Ectodermal cell (in vitro differentiated cells): ENCODE measurements at regions not wholly inside any gene's neighbourhood (a gene's known extent, or its start where the extent isn't known, plus 50 kb on each side); places are given as distances from the start of the nearest gene placed in this dataset.

Source experiments
- H3K27ac ChIP-seq: 2 replicates; pipeline ENCODE4 v1.7.0; 2013; ENCODE audit warnings: mild to moderate bottlenecking, low read depth, low read length; ENCODE audit not compliant: insufficient read depth, poor library complexity, severe bottlenecking
- H3K27me3 ChIP-seq: 2 replicates; pipeline ENCODE4 v1.7.0; 2013; ENCODE audit warnings: mild to moderate bottlenecking, low read length; ENCODE audit not compliant: insufficient read depth, control insufficient read depth, poor library complexity, severe bottlenecking
- H3K36me3 ChIP-seq: one replicate; pipeline ENCODE4 v1.7.0; 2013; ENCODE audit warnings: low read length; ENCODE audit not compliant: control insufficient read depth, insufficient read depth
- H3K4me1 ChIP-seq: one replicate; pipeline ENCODE4 v1.7.0; 2013; ENCODE audit warnings: low read length; ENCODE audit not compliant: control insufficient read depth, insufficient read depth
- H3K4me3 ChIP-seq: 2 replicates; pipeline ENCODE4 v1.7.0; 2013; ENCODE audit warnings: low read depth, low read length, control low read depth; ENCODE audit not compliant: insufficient read depth
- H3K9me3 ChIP-seq: 2 replicates; pipeline ENCODE4 v1.7.0; 2013; ENCODE audit warnings: mild to moderate bottlenecking, low read length, moderate library complexity; ENCODE audit not compliant: control insufficient read depth
- WGBS, 2 experiments: methylation state at CpG; one replicate each; pipeline ENCODE4 v1.1.7; 2013; ENCODE audit warnings: missing lambda C conversion rate in 2 of 2; 5-methylcytosine and 5-hydroxymethylcytosine counted together

- Histone ChIP-seq H3K36me3 (no peaks in the 10 kb centered on the region), H3K4me3 (no peak overlapping the region), H3K27ac (no peak overlapping the region), H3K27me3 (no peaks in the 10 kb centered on the region), H3K4me1 (peaks cover 4% of the 10 kb centered on the region), H3K9me3 (no peaks in the 10 kb centered on the region)
- 82 to 86% methylated on average over 7 of the region's 7 CpGs for WGBS, 2 experiments
Observed at GRCh38 chr4:14621731-14622463, 380.4 kb upstream of the CPEB2 start.

GRCh38 chr4:14627038-14627437, 375.2 kb upstream of the CPEB2 start:
- no peaks in the 10 kb centered on the region for H3K4me1 ChIP-seq
- no peak overlapping the region for H3K27ac ChIP-seq
- H3K27me3 ChIP-seq = no peaks in the 10 kb centered on the region
- H3K9me3 ChIP-seq = no peaks in the 10 kb centered on the region
- H3K4me3 ChIP-seq = no peak overlapping the region
- 91 to 92% methylated on average over 5 of the region's 5 CpGs for WGBS, 2 experiments
- H3K36me3 ChIP-seq = no peaks in the 10 kb centered on the region

GRCh38 chr4:14631806-14632440, 370.4 kb upstream of the CPEB2 start:
- H3K4me3 ChIP-seq = no peak overlapping the region
- no peaks in the 10 kb centered on the region for H3K9me3 ChIP-seq
- H3K4me1 ChIP-seq = no peaks in the 10 kb centered on the region
- no peaks in the 10 kb centered on the region for H3K36me3 ChIP-seq
- H3K27me3 ChIP-seq = no peaks in the 10 kb centered on the region
- no peak overlapping the region for H3K27ac ChIP-seq

- Histone ChIP-seq H3K27ac (no peak overlapping the region), H3K36me3 (no peaks in the 10 kb centered on the region), H3K4me1 (no peaks in the 10 kb centered on the region), H3K9me3 (no peaks in the 10 kb centered on the region), H3K27me3 (no peaks in the 10 kb centered on the region), H3K4me3 (no peak overlapping the region)
Observed at GRCh38 chr4:14636563-14636962, 365.7 kb upstream of the CPEB2 start.

- no peak overlapping the region for H3K4me3 ChIP-seq
- H3K27ac ChIP-seq = no peak overlapping the region
- 88 to 89% methylated on average over 1 of the region's 1 CpG for WGBS, 2 experiments
- no peaks in the 10 kb centered on the region for H3K27me3 ChIP-seq
- H3K36me3 ChIP-seq = no peaks in the 10 kb centered on the region
- H3K9me3 ChIP-seq = no peaks in the 10 kb centered on the region
- H3K4me1 ChIP-seq = no peaks in the 10 kb centered on the region
Observed at GRCh38 chr4:14640476-14640875, 361.8 kb upstream of the CPEB2 start.

- 94 to 100% methylated on average over 2 of the region's 2 CpGs for WGBS, 2 experiments
- no peak overlapping the region for H3K27ac ChIP-seq
- H3K4me3 ChIP-seq = no peak overlapping the region
- no peaks in the 10 kb centered on the region for H3K9me3 ChIP-seq
- no peaks in the 10 kb centered on the region for H3K36me3 ChIP-seq
- H3K27me3 ChIP-seq = no peaks in the 10 kb centered on the region
- no peaks in the 10 kb centered on the region for H3K4me1 ChIP-seq
Observed at GRCh38 chr4:14641871-14642270, 360.4 kb upstream of the CPEB2 start.

GRCh38 chr4:14644580-14645282, 357.6 kb upstream of the CPEB2 start:
- Histone ChIP-seq H3K36me3 (no peaks in the 10 kb centered on the region), H3K9me3 (no peaks in the 10 kb centered on the region), H3K27me3 (no peaks in the 10 kb centered on the region), H3K4me1 (no peaks in the 10 kb centered on the region), H3K27ac (no peak overlapping the region), H3K4me3 (no peak overlapping the region)
- WGBS, 2 experiments = 95 to 96% methylated on average over 5 of the region's 5 CpGs

GRCh38 chr4:14646831-14647230, 355.4 kb upstream of the CPEB2 start:
- WGBS, 2 experiments = 98 to 100% methylated on average over 1 of the region's 1 CpG
- Histone ChIP-seq H3K4me1 (no peaks in the 10 kb centered on the region), H3K4me3 (no peak overlapping the region), H3K27ac (no peak overlapping the region), H3K36me3 (no peaks in the 10 kb centered on the region), H3K27me3 (no peaks in the 10 kb centered on the region), H3K9me3 (no peaks in the 10 kb centered on the region)

GRCh38 chr4:14650127-14650526, 352.2 kb upstream of the CPEB2 start:
- no peaks in the 10 kb centered on the region for H3K4me1 ChIP-seq
- H3K27me3 ChIP-seq = no peaks in the 10 kb centered on the region
- no peak overlapping the region for H3K27ac ChIP-seq
- no peaks in the 10 kb centered on the region for H3K9me3 ChIP-seq
- no peaks in the 10 kb centered on the region for H3K36me3 ChIP-seq
- H3K4me3 ChIP-seq = no peak overlapping the region
- 94 to 100% methylated on average over 2 of the region's 2 CpGs for WGBS, 2 experiments

- Histone ChIP-seq H3K4me1 (no peaks in the 10 kb centered on the region), H3K27me3 (no peaks in the 10 kb centered on the region), H3K4me3 (no peak overlapping the region), H3K9me3 (no peaks in the 10 kb centered on the region), H3K27ac (no peak overlapping the region), H3K36me3 (no peaks in the 10 kb centered on the region)
- WGBS, 2 experiments = 94 to 98% methylated on average over 2 of the region's 2 CpGs
Observed at GRCh38 chr4:14652522-14652921, 349.8 kb upstream of the CPEB2 start.
